Upper lobe of left lung (tissue), 4 donors: ENCODE measurements at regions not wholly inside any gene's neighbourhood (a gene's known extent, or its start where the extent isn't known, plus 50 kb on each side); places are given as distances from the start of the nearest gene placed in this dataset.

Source experiments
- CTCF ChIP-seq, 6 experiments: fragments of 450-650 bp in 4 of 6; fragments of 200-600 bp in 2 of 6; sonication (generic) in 2 of 6; IDR thresholded peaks; one replicate each; pipeline ENCODE4 v1.5.1; 2016 to 2019; ENCODE audit warnings: antibody characterized with exemption in 6 of 6
- POLR2AphosphoS5 ChIP-seq, 2 donors: sonication (generic); formaldehyde crosslinking; IDR thresholded peaks; one replicate each; pipeline ENCODE4 v1.5.1; 2017; ENCODE audit warnings: antibody characterized with exemption in 2 of 2

- TF ChIP-seq CTCF (IDR thresholded peaks at IDR 0.05) = no peak
- no peak for TF ChIP-seq POLR2AphosphoS5 (IDR thresholded peaks at IDR 0.05)
Observed at GRCh38 chr1:55631509-55631908, 416.3 kb upstream of the USP24 start.
